Natural killer cell (primary cell): ENCODE measurements at regions not wholly inside any gene's neighbourhood (a gene's known extent, or its start where the extent isn't known, plus 50 kb on each side); places are given as distances from the start of the nearest gene placed in this dataset.

ENCODE experiments used
- ATAC-seq, 3 donors: fragments of 150-1000 bp in 2 of 3; fragments of 200-7000 bp in 1 of 3; cut with Tn5 transposase; 1 replicate in 1 of 3; 2 replicates in 2 of 3; pipeline ENCODE4 v1.10.0; 2021; ENCODE audit warnings: mild to moderate bottlenecking in 2 of 3, moderate library complexity in 2 of 3
- DNase-seq, 2 donors: peaks; one replicate each; pipeline versions ENCODE4 v3.0.0 to v3.0.0-alpha.2; 2013 to 2021; ENCODE audit warnings: mixed read lengths in 1 of 2
- H3K27ac ChIP-seq: one replicate; pipeline ENCODE4 v1.5.1; 2013; ENCODE audit warnings: mild to moderate bottlenecking, low read length
- H3K27me3 ChIP-seq: one replicate; pipeline ENCODE4 v1.6.1; 2013; ENCODE audit warnings: low read length; ENCODE audit not compliant: control insufficient read depth, insufficient read depth
- H3K36me3 ChIP-seq: one replicate; pipeline ENCODE4 v1.6.1; 2013; ENCODE audit warnings: low read length; ENCODE audit not compliant: control insufficient read depth, insufficient read depth
- H3K4me1 ChIP-seq: one replicate; pipeline ENCODE4 v1.6.1; 2013; ENCODE audit warnings: low read length; ENCODE audit not compliant: control insufficient read depth, insufficient read depth
- H3K4me3 ChIP-seq: one replicate; pipeline ENCODE4 v1.5.1; 2013; ENCODE audit warnings: low read length
- H3K9me3 ChIP-seq: one replicate; pipeline ENCODE4 v1.6.1; 2013; ENCODE audit warnings: low read length; ENCODE audit not compliant: control insufficient read depth, insufficient read depth
- H3K27ac Mint-ChIP-seq, 2 donors: one replicate each; pipeline ENCODE4 v1.8.0; 2022; ENCODE audit warnings: mild to moderate bottlenecking in 2 of 2, mixed read lengths in 2 of 2, moderate library complexity in 1 of 2
- H3K27me3 Mint-ChIP-seq, 2 donors: one replicate each; pipeline ENCODE4 v1.8.0; 2022; ENCODE audit warnings: low read depth in 2 of 2, mixed read lengths in 2 of 2
- H3K36me3 Mint-ChIP-seq: one replicate; pipeline ENCODE4 v1.8.0; 2022; ENCODE audit warnings: mixed read lengths
- H3K4me1 Mint-ChIP-seq, 2 donors: one replicate each; pipeline ENCODE4 v1.8.0; 2022; ENCODE audit warnings: mixed read lengths in 2 of 2
- H3K4me3 Mint-ChIP-seq: one replicate; pipeline ENCODE4 v1.8.0; 2022; ENCODE audit warnings: mild to moderate bottlenecking, moderate library complexity, mixed read lengths
- H3K9me3 Mint-ChIP-seq, 2 donors: one replicate each; pipeline ENCODE4 v1.8.0; 2022; ENCODE audit warnings: mixed read lengths in 2 of 2
- CTCF ChIP-seq: fragments of 200-600 bp; IDR thresholded peaks from one replicate; pipeline ENCODE4 v1.8.0; 2022; ENCODE audit warnings: antibody characterized with exemption
- WGBS: methylation state at CpG from one replicate; pipeline ENCODE4 v1.1.7; 2013; ENCODE audit warnings: missing lambda C conversion rate; ENCODE audit not compliant: insufficient coverage; 5-methylcytosine and 5-hydroxymethylcytosine counted together
- intact Hi-C: fragments of 100-400 bp; cut with micrococcal nuclease; formaldehyde crosslinking; loops from one replicate; pipeline ENCODE4 v1.14.2; 2022

GRCh38 chr13:73714522-73714921 lies 419.7 kb downstream of the KLF12 start:
- peaks cover 17% of the 10 kb centered on the region for H3K36me3 Mint-ChIP-seq
- no peak for ATAC-seq
- no peaks in the 10 kb centered on the region for H3K9me3 Mint-ChIP-seq
- Histone ChIP-seq H3K27ac (peak overlapping the region; percentile 86), H3K9me3 (no peaks in the 10 kb centered on the region), H3K4me1 (peaks cover 24% of the 10 kb centered on the region), H3K4me3 (no peak overlapping the region), H3K36me3 (peaks cover 35% of the 10 kb centered on the region), H3K27me3 (no peaks in the 10 kb centered on the region)
- DNase-seq, result peak in 1 of 2 donors; percentile 41
- peaks cover 49 to 55% of the 10 kb centered on the region in 2 donors for H3K4me1 Mint-ChIP-seq
- H3K4me3 Mint-ChIP-seq, result peak overlapping the region; percentile 17
- 95% methylated on average over 2 of the region's 2 CpGs for WGBS
- no peak for TF ChIP-seq CTCF
- intact Hi-C loops, result no loop called here
- peak overlapping the region; percentile 94 to 97 for H3K27ac Mint-ChIP-seq
- H3K27me3 Mint-ChIP-seq, result no peaks in the 10 kb centered on the region

- no CpG with 5 or more reads among the region's 1 CpG for WGBS
- peaks cover 45% of the 10 kb centered on the region for H3K36me3 ChIP-seq
- peak overlapping the region in 1 of 2 donors; percentile 26 for H3K27ac Mint-ChIP-seq
- no peak overlapping the region for H3K4me3 Mint-ChIP-seq
- H3K27ac ChIP-seq, result no peak overlapping the region
- no peaks in the 10 kb centered on the region for H3K4me1 ChIP-seq
- H3K27me3 Mint-ChIP-seq, result no peaks in the 10 kb centered on the region
- H3K27me3 ChIP-seq, result no peaks in the 10 kb centered on the region
- intact Hi-C loops, result loop anchor here (2.0 kb wide), 1 partner anchor 900 kb away; no protein-coding TSS in a partner anchor
- H3K36me3 Mint-ChIP-seq, result peaks cover 16% of the 10 kb centered on the region
- DNase-seq (peak in 1 of 2 donors; percentile 86), ATAC-seq (peak; percentile 86 to 89 (median 87))
- H3K4me1 Mint-ChIP-seq, result peaks cover 2 to 27% of the 10 kb centered on the region in 2 donors
- no peaks in the 10 kb centered on the region for H3K9me3 ChIP-seq
- no peaks in the 10 kb centered on the region for H3K9me3 Mint-ChIP-seq
- H3K4me3 ChIP-seq, result no peak overlapping the region
- peak; percentile 75 for TF ChIP-seq CTCF
Observed at GRCh38 chr13:73708393-73708985, 425.7 kb downstream of the KLF12 start.

- Histone ChIP-seq H3K9me3 (no peaks in the 10 kb centered on the region), H3K4me1 (no peaks in the 10 kb centered on the region), H3K27ac (no peak overlapping the region), H3K27me3 (no peaks in the 10 kb centered on the region), H3K36me3 (peaks cover 20% of the 10 kb centered on the region), H3K4me3 (no peak overlapping the region)
- no peak for DNase-seq
- Mint-ChIP-seq H3K27ac (peak overlapping the region; percentile 77 to 78), H3K4me1 (peaks cover 3 to 29% of the 10 kb centered on the region in 2 donors), H3K4me3 (no peak overlapping the region), H3K27me3 (no peaks in the 10 kb centered on the region), H3K36me3 (peaks cover 6% of the 10 kb centered on the region), H3K9me3 (no peaks in the 10 kb centered on the region)
- TF ChIP-seq CTCF, result no peak
- 85% methylated on average over 4 of the region's 5 CpGs for WGBS
- ATAC-seq, result no peak
- intact Hi-C loops, result no loop called here
Observed at GRCh38 chr13:73704587-73704986, 429.6 kb downstream of the KLF12 start.

- Histone ChIP-seq H3K36me3 (peaks cover 13% of the 10 kb centered on the region), H3K27ac (no peak overlapping the region), H3K27me3 (no peaks in the 10 kb centered on the region), H3K9me3 (no peaks in the 10 kb centered on the region), H3K4me3 (no peak overlapping the region), H3K4me1 (no peaks in the 10 kb centered on the region)
- 94% methylated on average over 3 of the region's 4 CpGs for WGBS
- Mint-ChIP-seq H3K9me3 (no peaks in the 10 kb centered on the region), H3K27ac (peak overlapping the region; percentile 77 to 78), H3K4me1 (peaks cover 7 to 32% of the 10 kb centered on the region in 2 donors), H3K27me3 (no peaks in the 10 kb centered on the region), H3K36me3 (peaks cover 6% of the 10 kb centered on the region), H3K4me3 (no peak overlapping the region)
- intact Hi-C loops, result no loop called here
- DNase-seq (no peak), ATAC-seq (no peak)
- no peak for TF ChIP-seq CTCF
Observed at GRCh38 chr13:73703606-73704005, 430.6 kb downstream of the KLF12 start.
